Omental fat pad (tissue), 3 donors: ENCODE measurements at regions not wholly inside any gene's neighbourhood (a gene's known extent, or its start where the extent isn't known, plus 50 kb on each side); places are given as distances from the start of the nearest gene placed in this dataset.
"Not testable (repeated sequence)": the region's sequence is repeated elsewhere in the genome, so short reads cannot be mapped to it uniquely, and the experiment has no call there.

Source experiments
- ATAC-seq: fragments of 150-250 bp; one replicate; pipeline ENCODE4 v1.9.1; 2016; ENCODE audit warnings: mild to moderate bottlenecking, moderate library complexity; ENCODE audit not compliant: low FRiP score
- DNase-seq: peaks from one replicate; pipeline ENCODE4 v3.0.0-alpha.2; 2019; ENCODE audit warnings: low spot score
- TF ChIP-seq, protein P1 (sequence below), 3 donors: fragments of 450-650 bp; IDR thresholded peaks; one replicate each; pipeline ENCODE4 v1.5.1; 2016 to 2017; ENCODE audit warnings: antibody characterized with exemption in 3 of 3, mild to moderate bottlenecking in 3 of 3, moderate library complexity in 2 of 3

DNA sequence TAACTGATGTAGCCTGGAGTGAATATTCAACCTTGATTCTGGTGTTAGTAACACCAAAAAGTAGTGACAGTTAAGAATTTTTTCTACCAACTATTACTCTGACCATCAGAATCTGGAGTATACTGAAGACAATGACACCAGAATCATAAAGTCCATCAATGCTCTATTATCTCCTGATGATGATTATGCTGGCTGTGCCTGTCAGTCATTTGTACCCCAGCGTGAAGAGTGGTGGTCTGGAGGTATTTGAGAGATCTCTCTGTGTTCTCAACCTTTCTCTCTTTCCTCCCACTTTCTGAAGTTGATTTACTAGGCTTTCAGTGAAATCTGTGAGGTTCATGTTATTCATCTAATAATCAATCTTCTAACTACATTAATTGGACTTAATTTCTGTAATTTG lies 615.4 kb downstream of the SLC16A7 start:
- ATAC-seq (no peak), DNase-seq (no peak)
- TF ChIP-seq, protein P1, sequence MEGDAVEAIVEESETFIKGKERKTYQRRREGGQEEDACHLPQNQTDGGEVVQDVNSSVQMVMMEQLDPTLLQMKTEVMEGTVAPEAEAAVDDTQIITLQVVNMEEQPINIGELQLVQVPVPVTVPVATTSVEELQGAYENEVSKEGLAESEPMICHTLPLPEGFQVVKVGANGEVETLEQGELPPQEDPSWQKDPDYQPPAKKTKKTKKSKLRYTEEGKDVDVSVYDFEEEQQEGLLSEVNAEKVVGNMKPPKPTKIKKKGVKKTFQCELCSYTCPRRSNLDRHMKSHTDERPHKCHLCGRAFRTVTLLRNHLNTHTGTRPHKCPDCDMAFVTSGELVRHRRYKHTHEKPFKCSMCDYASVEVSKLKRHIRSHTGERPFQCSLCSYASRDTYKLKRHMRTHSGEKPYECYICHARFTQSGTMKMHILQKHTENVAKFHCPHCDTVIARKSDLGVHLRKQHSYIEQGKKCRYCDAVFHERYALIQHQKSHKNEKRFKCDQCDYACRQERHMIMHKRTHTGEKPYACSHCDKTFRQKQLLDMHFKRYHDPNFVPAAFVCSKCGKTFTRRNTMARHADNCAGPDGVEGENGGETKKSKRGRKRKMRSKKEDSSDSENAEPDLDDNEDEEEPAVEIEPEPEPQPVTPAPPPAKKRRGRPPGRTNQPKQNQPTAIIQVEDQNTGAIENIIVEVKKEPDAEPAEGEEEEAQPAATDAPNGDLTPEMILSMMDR (IDR thresholded peaks at IDR 0.05), result no peak

DNA sequence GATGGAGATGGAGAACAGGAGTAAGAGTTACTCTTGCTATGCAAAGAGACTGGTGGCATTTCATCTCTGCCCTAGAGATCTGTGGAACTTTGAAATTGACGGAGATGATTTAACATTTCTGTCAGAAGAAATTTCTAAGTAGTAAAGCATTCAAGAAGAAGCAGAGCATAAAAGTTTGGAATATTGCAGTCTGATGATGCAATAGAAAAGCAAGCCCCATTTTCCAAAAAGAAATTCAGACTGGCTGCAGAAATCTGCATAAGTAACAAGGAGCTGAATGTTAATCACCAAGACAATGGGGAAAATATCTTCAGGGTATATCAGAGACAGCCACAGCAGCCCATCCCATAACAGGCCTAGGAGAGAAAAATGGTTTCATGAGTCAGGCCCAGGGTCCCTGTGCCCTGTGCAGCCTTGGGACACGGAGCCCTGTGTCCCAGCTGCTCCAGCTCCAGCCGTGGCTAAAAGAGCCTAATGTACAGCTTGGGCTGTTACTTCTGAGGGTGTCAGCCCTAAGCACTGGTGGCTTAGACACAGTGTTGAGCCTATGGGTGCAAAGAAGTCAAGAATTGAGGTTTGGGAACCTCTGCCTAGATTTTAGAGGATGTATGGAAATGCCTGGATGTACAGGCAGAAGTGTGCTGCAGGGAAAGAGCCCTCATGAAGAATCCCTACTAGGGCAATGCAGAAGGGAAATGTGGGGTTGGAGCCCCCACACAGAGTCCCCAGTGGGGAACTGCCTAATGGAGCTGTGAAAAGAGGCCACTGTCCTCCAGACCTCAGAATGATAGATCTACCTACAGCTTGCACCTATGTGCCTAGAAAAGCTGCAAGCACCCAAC lies 616.6 kb downstream of the SLC16A7 start:
- no peak for DNase-seq
- TF ChIP-seq, protein P1 (IDR thresholded peaks at IDR 0.05), result no peak
- no peak for ATAC-seq

DNA sequence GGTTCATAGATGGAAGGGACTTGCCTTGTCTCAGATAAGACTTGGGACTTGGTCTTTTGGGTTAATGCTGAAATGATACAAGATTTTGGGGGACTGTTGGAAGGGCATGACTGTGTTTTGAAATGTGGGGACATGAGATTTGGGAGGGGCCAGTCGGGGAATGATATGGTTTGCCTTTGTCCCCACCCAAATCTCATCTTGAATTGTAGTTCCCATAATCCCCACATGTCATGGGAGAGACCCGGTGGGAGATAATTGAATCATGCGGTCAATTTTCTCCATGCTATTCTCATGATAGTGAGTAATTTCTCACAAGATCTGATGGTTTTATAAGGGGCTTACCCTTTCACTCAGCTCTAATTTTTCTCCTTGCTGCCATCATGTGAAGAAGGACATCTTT lies 617.4 kb downstream of the SLC16A7 start:
- not testable (repeated sequence) for ATAC-seq, DNase-seq

DNA sequence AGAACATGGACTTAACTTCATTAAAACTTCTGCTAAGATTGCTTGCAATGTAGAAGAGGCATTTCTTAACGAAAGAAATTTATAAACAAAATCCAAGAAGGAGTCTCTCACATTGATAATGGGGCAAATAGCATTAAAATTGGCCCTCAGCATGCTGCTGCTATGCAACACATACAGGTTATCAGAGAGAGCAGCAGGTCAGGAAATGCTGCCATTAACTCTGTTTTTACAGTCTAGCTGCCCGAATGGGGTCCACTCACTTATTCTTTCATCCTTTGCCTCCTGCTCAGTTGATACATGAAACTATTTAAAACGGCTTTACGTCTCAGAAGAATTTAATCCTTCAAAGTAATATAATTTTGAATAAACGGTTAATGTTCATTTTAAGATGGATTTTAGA lies 620.4 kb downstream of the SLC16A7 start:
- TF ChIP-seq, protein P1 (IDR thresholded peaks at IDR 0.05), result no peak
- DNase-seq, result no peak
- no peak for ATAC-seq

DNA sequence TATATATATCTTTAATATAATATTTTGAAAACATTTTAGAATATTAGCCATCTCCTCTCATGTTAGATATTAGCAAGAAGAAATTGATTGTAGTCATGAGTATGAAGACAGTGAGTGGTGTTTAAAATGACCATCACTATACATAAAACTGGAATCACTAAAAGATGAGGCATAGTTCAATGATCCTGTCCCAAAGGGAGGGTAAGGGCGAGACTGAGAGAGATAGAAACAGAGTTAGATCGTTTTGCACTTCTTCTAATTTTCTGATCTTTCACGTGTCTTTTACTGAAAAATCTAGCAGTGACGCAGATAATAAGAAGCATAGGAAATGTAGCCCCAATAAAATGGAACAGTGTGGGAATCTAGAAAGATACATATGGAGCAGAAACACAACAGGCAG lies 627.4 kb downstream of the SLC16A7 start:
- no peak for ATAC-seq
- TF ChIP-seq, protein P1 (IDR thresholded peaks at IDR 0.05), result no peak
- no peak for DNase-seq

DNA sequence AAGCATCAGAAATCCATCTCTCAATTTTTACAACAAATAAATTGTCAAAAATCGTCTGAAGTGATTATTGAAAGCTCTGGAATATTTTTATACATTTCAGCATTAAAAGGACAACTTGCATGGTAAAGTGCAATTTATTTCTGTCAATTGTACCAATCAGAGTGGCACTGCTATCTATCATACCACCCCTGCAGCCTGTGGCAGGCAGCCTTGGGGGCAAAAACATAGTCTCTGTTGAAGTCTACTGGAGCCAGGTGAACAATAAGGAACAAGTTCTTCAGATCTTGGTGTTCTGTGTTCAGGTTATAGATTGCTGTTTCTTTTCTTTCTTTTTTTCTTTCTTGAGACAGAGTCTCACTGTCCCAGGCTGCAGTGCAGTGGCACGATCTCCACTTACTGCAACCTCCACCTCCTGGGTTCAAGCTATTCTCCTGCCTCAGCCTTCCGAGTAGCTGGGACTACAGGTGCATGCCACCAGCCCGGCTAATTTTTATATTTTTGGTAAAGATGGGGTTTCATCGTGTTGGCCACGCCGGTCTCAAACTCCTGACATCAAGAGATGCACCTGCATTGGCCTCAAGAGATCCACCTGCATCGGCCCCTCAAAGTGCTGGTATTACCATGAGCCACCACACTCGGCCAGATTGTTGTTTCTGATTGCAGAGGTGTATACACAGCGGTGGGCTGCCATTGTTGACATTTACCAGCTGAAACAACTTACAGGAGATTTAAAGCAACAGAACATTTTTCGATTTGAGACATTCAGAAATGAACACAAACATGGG lies 629.6 kb downstream of the SLC16A7 start:
- DNase-seq (no peak), ATAC-seq (no peak)
- TF ChIP-seq, protein P1 (IDR thresholded peaks at IDR 0.05), result no peak

DNA sequence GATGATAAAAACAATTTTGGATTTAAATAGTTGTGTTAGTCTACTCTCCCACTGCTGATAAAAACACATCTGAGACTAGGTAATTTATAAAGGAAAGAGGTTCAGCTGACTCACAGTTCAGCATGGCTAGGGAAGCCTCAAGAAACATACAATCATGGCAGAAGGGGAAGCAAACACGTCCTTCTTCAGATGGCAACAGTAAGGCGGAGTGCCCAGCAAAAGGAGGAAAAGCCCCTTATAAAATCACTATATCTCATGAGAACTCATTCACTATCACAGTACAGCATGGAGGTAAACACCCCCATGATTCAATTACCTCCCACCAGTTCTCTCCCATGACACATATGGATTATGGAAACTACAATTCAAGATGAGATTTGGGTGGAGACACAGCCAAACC lies 632.1 kb downstream of the SLC16A7 start:
- DNase-seq (no peak), ATAC-seq (no peak)
- TF ChIP-seq, protein P1 (IDR thresholded peaks at IDR 0.05), result no peak
